Common myeloid progenitor, CD34-positive (primary cell): ENCODE measurements at regions not wholly inside any gene's neighbourhood (a gene's known extent, or its start where the extent isn't known, plus 50 kb on each side); places are given as distances from the start of the nearest gene placed in this dataset.

ENCODE experiments used
- CTCF ChIA-PET: fragments of 350-600 bp; sonication (Branson Sonifier 250); formaldehyde crosslinking; loops from one replicate; lab custom pipeline; 2021; ENCODE audit warnings: antibody characterized with exemption; lab: Charles Lee
- POLR2A ChIA-PET: fragments of 350-600 bp; sonication (Branson Sonifier 250); formaldehyde crosslinking; loops from one replicate; lab custom pipeline; 2021; ENCODE audit warnings: antibody characterized with exemption; lab: Charles Lee
- DNase-seq, 3 donors: peaks; one replicate each; pipeline versions ENCODE4 v3.0.0 to v3.0.0-alpha.2; 2013
- H3K27ac ChIP-seq, 2 experiments: 1 replicate in 1 of 2; 2 replicates in 1 of 2; pipeline ENCODE4 v1.7.0; 2013; ENCODE audit warnings: inconsistent platforms in 2 of 2, low read length in 2 of 2, mild to moderate bottlenecking in 2 of 2, low read depth in 1 of 2, moderate library complexity in 1 of 2; ENCODE audit not compliant: severe bottlenecking in 2 of 2, insufficient read depth in 1 of 2, poor library complexity in 1 of 2
- H3K27me3 ChIP-seq, 5 experiments: replicated peaks in 2 of 5; 1 replicate in 3 of 5; 2 replicates in 2 of 5; pipeline versions ENCODE4 v1.6.1 to v1.7.0; 2013; ENCODE audit warnings: low read length in 4 of 5, mild to moderate bottlenecking in 2 of 5, moderate library complexity in 2 of 5, inconsistent platforms in 1 of 5; ENCODE audit not compliant: insufficient read depth in 5 of 5, control insufficient read depth in 4 of 5
- H3K36me3 ChIP-seq, 4 experiments: 1 replicate in 2 of 4; 2 replicates in 2 of 4; pipeline versions ENCODE4 v1.6.1 to v1.7.0; 2013; ENCODE audit warnings: low read length in 3 of 4, control low read depth in 1 of 4, mild to moderate bottlenecking in 1 of 4; ENCODE audit not compliant: control insufficient read depth in 4 of 4, insufficient read depth in 4 of 4
- H3K4me1 ChIP-seq, 4 experiments: 1 replicate in 3 of 4; 2 replicates in 1 of 4; pipeline versions ENCODE4 v1.6.1 to v1.7.1; 2013; ENCODE audit warnings: low read length in 3 of 4, mild to moderate bottlenecking in 3 of 4, control low read depth in 1 of 4, inconsistent platforms in 1 of 4, moderate library complexity in 1 of 4; ENCODE audit not compliant: control insufficient read depth in 4 of 4, insufficient read depth in 4 of 4; ENCODE audit errors: control extremely low read depth in 1 of 4
- H3K4me3 ChIP-seq, 7 experiments: 1 replicate in 4 of 7; 2 replicates in 3 of 7; pipeline versions ENCODE4 v1.5.1 to v1.7.0; 2013; ENCODE audit warnings: mild to moderate bottlenecking in 7 of 7, low read length in 6 of 7, moderate library complexity in 6 of 7, inconsistent platforms in 2 of 7, low read depth in 2 of 7, control low read depth in 1 of 7; ENCODE audit not compliant: insufficient read depth in 4 of 7, control insufficient read depth in 1 of 7; ENCODE audit errors: extremely low read depth in 1 of 7
- H3K9me3 ChIP-seq, 5 experiments: 1 replicate in 4 of 5; 2 replicates in 1 of 5; pipeline versions ENCODE4 v1.6.1 to v1.7.1; 2013; ENCODE audit warnings: low read length in 4 of 5, mild to moderate bottlenecking in 2 of 5, inconsistent platforms in 1 of 5, low read depth in 1 of 5, moderate library complexity in 1 of 5; ENCODE audit not compliant: control insufficient read depth in 4 of 5, insufficient read depth in 2 of 5; ENCODE audit errors: control extremely low read depth in 1 of 5
- WGBS: methylation state at CpG from one replicate; pipeline ENCODE4 v1.1.5; 2013; ENCODE audit not compliant: insufficient coverage; 5-methylcytosine and 5-hydroxymethylcytosine counted together

DNA sequence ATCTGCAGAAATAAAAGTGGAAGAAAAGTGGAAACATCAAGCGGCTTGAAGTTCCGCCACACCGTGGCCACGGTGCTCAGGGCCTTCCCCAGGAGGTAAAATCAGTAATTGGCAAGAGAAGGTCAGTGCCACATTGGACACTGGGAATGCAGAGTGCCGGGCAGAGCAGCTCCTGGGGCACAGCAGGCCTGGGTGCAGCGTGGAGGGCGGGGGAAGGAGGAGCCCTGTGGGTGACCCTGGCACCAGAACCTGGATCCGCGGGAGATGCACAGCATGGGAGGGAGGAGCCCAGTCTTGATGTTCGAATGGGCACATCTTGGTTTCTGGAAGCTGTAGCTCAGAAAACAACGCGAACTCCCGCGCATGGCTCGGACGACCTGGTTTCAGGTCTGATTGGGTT, 630.2 kb downstream of the GALR1 start:
- WGBS: 91% methylated on average over 16 of the region's 16 CpGs

GRCh38 chr18:77884454-77884853, 634.8 kb downstream of the GALR1 start:
- no peaks in the 10 kb centered on the region for H3K36me3 ChIP-seq
- ChIA-PET CTCF (no interaction called here), POLR2A (no interaction called here)
- WGBS: no CpG with 5 or more reads among the region's 5 CpGs
- H3K27ac ChIP-seq: no peak overlapping the region
- H3K4me3 ChIP-seq: no peak overlapping the region
- H3K27me3 ChIP-seq: peaks cover 0 to 4% (median 0%) of the 10 kb centered on the region in 5 experiments
- DNase-seq: no peak
- no peaks in the 10 kb centered on the region for H3K4me1 ChIP-seq
- peaks cover 0 to 3% (median 0%) of the 10 kb centered on the region in 5 experiments for H3K9me3 ChIP-seq

More for the DNA sequence above, 630.2 kb downstream of the GALR1 start:
- Histone ChIP-seq H3K27me3 (peaks cover 0 to 4% (median 0%) of the 10 kb centered on the region in 5 experiments), H3K4me3 (no peak overlapping the region), H3K4me1 (no peaks in the 10 kb centered on the region), H3K36me3 (no peaks in the 10 kb centered on the region), H3K27ac (no peak overlapping the region), H3K9me3 (peaks cover 0 to 3% (median 0%) of the 10 kb centered on the region in 5 experiments)
- CTCF ChIA-PET: no interaction called here
- POLR2A ChIA-PET: no interaction called here
- DNase-seq: no peak

DNA sequence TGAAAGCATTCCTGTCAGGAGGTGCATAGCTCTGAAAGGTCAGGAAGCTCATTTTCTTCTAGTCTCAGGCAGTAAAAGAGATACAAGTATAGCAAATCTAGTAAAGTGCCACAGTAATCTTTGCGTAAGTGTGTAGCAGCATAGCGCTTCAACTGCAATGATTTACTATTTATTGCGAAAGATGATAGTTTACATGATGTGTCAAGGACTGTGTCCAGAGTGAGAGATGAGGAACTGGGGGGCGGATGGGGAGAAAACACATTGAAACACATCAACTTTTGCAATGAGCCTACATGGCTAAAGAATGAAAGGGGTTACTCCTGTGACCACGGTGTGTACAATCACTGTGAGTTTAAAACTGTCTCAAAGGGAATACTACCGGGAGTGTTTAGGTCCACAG, 644.4 kb downstream of the GALR1 start:
- CTCF ChIA-PET: no interaction called here
- WGBS: 85% methylated on average over 5 of the region's 6 CpGs
- H3K4me3 ChIP-seq: no peak overlapping the region
- peaks cover 2 to 19% (median 12%) of the 10 kb centered on the region in 5 experiments for H3K27me3 ChIP-seq
- POLR2A ChIA-PET: no interaction called here
- no peaks in the 10 kb centered on the region for H3K36me3 ChIP-seq
- H3K27ac ChIP-seq: no peak overlapping the region
- no peak for DNase-seq
- H3K4me1 ChIP-seq: no peaks in the 10 kb centered on the region
- peaks cover 0 to 4% (median 2%) of the 10 kb centered on the region in 5 experiments for H3K9me3 ChIP-seq

GRCh38 chr18:77895250-77895649, 645.6 kb downstream of the GALR1 start:
- peaks cover 0 to 6% (median 4%) of the 10 kb centered on the region in 4 experiments for H3K4me1 ChIP-seq
- no peak for DNase-seq
- CTCF ChIA-PET: interaction anchor here (0.8 kb wide), 1 partner anchor 20 kb away, joined by 3 read pairs; no protein-coding TSS in a partner anchor
- no peak overlapping the region for H3K4me3 ChIP-seq
- H3K27me3 ChIP-seq: peaks cover 2 to 19% (median 12%) of the 10 kb centered on the region in 5 experiments
- peaks cover 0 to 4% (median 2%) of the 10 kb centered on the region in 5 experiments for H3K9me3 ChIP-seq
- no peak overlapping the region for H3K27ac ChIP-seq
- WGBS: 99% methylated on average over 5 of the region's 6 CpGs
- H3K36me3 ChIP-seq: no peaks in the 10 kb centered on the region
- POLR2A ChIA-PET: no interaction called here

DNA sequence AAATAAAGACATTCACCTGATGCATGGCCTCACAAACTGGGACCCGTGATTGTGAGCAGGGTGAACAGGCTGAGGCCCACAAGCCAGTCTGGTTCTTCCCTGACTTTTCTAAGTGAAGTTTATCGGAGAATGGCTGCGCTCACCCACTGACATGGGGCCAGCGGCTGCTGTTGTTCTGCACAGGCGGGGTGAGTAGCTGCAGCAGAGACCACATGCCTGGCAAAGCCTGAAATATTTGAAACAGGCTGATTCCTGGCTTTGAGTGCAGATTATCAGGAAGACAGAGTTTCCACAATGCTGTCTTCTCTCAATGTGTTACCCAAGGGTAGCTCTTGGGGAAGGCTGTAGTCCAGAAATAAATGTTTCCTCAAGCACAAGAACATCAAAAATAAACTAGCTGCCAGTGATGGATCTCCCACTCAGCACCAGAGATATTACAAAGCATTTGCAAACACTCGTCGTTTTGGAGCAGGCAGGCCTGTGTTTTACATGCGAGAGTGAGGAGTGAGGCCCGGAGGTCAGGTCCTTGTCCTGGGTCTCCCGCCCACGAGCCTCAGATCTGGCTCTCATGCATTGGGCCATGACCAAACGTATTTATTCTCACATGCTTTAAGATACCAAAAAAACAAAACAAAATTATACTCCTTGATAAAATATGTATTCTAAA, 647.1 kb downstream of the GALR1 start:
- WGBS: 85% methylated on average over 9 of the region's 12 CpGs
- peaks cover 0 to 8% (median 5%) of the 10 kb centered on the region in 4 experiments for H3K4me1 ChIP-seq
- ChIA-PET CTCF (interaction anchor here (0.6 to 0.8 kb wide), 2 partner anchors 8 to 922 kb away, joined by 3 read pairs; no protein-coding TSS in a partner anchor), POLR2A (no interaction called here)
- no peak overlapping the region for H3K4me3 ChIP-seq
- no peaks in the 10 kb centered on the region for H3K36me3 ChIP-seq
- H3K27me3 ChIP-seq: peaks cover 2 to 19% (median 12%) of the 10 kb centered on the region in 5 experiments
- no peak for DNase-seq
- no peaks in the 10 kb centered on the region for H3K9me3 ChIP-seq
- no peak overlapping the region for H3K27ac ChIP-seq

GRCh38 chr18:77897606-77898005, 648.0 kb downstream of the GALR1 start:
- WGBS: 75% methylated on average over 5 of the region's 8 CpGs
- ChIA-PET POLR2A (no interaction called here), CTCF (interaction anchor here (0.6 to 1.1 kb wide), 4 partner anchors 9 to 921 kb away, joined by 3 read pairs; no protein-coding TSS in a partner anchor)
- Histone ChIP-seq H3K36me3 (no peaks in the 10 kb centered on the region), H3K27me3 (peaks cover 7 to 17% (median 8%) of the 10 kb centered on the region in 5 experiments), H3K4me1 (peaks cover 0 to 8% (median 5%) of the 10 kb centered on the region in 4 experiments), H3K4me3 (no peak overlapping the region), H3K9me3 (no peaks in the 10 kb centered on the region), H3K27ac (no peak overlapping the region)
- DNase-seq: no peak
